Adrenal gland (tissue), 9 donors: ENCODE measurements at regions not wholly inside any gene's neighbourhood (a gene's known extent, or its start where the extent isn't known, plus 50 kb on each side); places are given as distances from the start of the nearest gene placed in this dataset.

Source experiments
- DNase-seq, 7 donors: peaks; one replicate each; pipeline ENCODE4 v3.0.0-alpha.2; 2019 to 2020
- H3K27ac ChIP-seq, 5 donors: fragments of 200-600 bp; sonication (generic) in 4 of 5; 1 replicate in 3 of 5; 2 replicates in 2 of 5; pipeline versions ENCODE4 v1.5.1 to v1.8.0; 2016 to 2020; ENCODE audit warnings: mild to moderate bottlenecking in 1 of 5
- H3K27me3 ChIP-seq: fragments of 200-600 bp; 2 replicates; pipeline ENCODE4 v1.8.0; 2021
- H3K36me3 ChIP-seq, 2 donors: fragments of 200-600 bp; replicated peaks in 1 of 2; 1 replicate in 1 of 2; 2 replicates in 1 of 2; pipeline versions ENCODE4 v1.5.1 to v1.8.0; 2018 to 2022
- H3K4me1 ChIP-seq, 2 donors: fragments of 200-600 bp; replicated peaks in 1 of 2; 1 replicate in 1 of 2; 2 replicates in 1 of 2; pipeline versions ENCODE4 v1.5.1 to v1.8.0; 2018 to 2021
- H3K4me3 ChIP-seq, 4 donors: fragments of 200-600 bp; sonication (generic) in 3 of 4; one replicate each; pipeline ENCODE4 v1.5.1; 2016 to 2018
- H3K9me3 ChIP-seq, 3 donors: fragments of 200-600 bp; sonication (generic) in 1 of 3; replicated peaks in 1 of 3; 1 replicate in 2 of 3; 2 replicates in 1 of 3; pipeline versions ENCODE4 v1.5.1 to v1.8.0; 2016 to 2021
- POLR2A ChIP-seq, 2 donors: fragments of 450-650 bp; IDR thresholded peaks; one replicate each; pipeline ENCODE4 v1.6.1; 2017; ENCODE audit warnings: antibody characterized with exemption in 2 of 2, mild to moderate bottlenecking in 2 of 2, moderate library complexity in 1 of 2
- WGBS, 4 donors: extraction: QIAGEN DNeasy Blood & Tissue Kit in 2 of 4; methylation state at CpG; one replicate each; pipeline versions ENCODE4 v1.1.5 to v1.1.7; 2013 to 2017; 5-methylcytosine and 5-hydroxymethylcytosine counted together
- intact Hi-C, 2 donors: fragments of 100-400 bp; cut with DNase I; formaldehyde crosslinking; loops; one replicate each; pipeline versions ENCODE4 v1.14.1 to v1.15.0; 2022 to 2023
- TF ChIP-seq, protein P1 (sequence below), 6 experiments: fragments of 450-650 bp in 4 of 6; fragments of 200-600 bp in 2 of 6; sonication (generic) in 1 of 6; IDR thresholded peaks; 1 replicate in 5 of 6; 2 replicates in 1 of 6; pipeline versions ENCODE4 v1.5.1 to v1.8.0; 2016 to 2021; ENCODE audit warnings: antibody characterized with exemption in 6 of 6, mild to moderate bottlenecking in 2 of 6, moderate library complexity in 1 of 6
- donor health status: healthy with polysubstance abuse.
- donor health status: Bipolar disorder and iron deficiency.
- donor health status: DM: yes; HTN: yes; CAD: no.
- donor health status: DM: no; HTN: no; CAD: no.
- donor health status: DM: no; HTN: no; CAD: no.

DNA sequence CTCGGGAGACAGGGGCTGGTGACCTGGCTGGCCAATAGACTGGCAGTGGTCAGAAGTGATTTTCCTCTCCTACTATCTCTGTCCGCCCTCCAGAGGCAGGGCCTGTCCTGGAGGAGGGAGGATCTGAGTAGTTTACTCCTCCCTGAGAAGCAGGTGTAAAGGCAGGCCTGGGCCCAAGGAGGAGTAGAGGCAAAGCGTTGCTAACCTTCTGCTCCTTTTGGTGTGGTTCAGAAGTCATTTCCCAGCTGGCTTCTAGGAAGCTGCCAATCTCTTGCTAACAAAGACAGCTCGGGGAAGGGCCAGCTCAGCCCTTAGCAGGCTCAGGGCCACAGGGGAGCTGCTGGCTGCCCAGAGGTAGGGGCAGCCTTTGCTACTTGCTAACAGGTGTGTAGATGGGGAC, 151.1 kb upstream of the NECTIN1 start:
- intact Hi-C loops = no loop called here
- H3K4me3 ChIP-seq = no peak overlapping the region
- 51 to 66% (median 62%) methylated on average over 3 to 4 of the region's 4 CpGs for WGBS, 4 donors
- H3K36me3 ChIP-seq = no peaks in the 10 kb centered on the region
- no peaks in the 10 kb centered on the region for H3K9me3 ChIP-seq
- no peaks in the 10 kb centered on the region for H3K27me3 ChIP-seq
- H3K4me1 ChIP-seq = no peaks in the 10 kb centered on the region
- DNase-seq = no peak
- TF ChIP-seq, protein P1, sequence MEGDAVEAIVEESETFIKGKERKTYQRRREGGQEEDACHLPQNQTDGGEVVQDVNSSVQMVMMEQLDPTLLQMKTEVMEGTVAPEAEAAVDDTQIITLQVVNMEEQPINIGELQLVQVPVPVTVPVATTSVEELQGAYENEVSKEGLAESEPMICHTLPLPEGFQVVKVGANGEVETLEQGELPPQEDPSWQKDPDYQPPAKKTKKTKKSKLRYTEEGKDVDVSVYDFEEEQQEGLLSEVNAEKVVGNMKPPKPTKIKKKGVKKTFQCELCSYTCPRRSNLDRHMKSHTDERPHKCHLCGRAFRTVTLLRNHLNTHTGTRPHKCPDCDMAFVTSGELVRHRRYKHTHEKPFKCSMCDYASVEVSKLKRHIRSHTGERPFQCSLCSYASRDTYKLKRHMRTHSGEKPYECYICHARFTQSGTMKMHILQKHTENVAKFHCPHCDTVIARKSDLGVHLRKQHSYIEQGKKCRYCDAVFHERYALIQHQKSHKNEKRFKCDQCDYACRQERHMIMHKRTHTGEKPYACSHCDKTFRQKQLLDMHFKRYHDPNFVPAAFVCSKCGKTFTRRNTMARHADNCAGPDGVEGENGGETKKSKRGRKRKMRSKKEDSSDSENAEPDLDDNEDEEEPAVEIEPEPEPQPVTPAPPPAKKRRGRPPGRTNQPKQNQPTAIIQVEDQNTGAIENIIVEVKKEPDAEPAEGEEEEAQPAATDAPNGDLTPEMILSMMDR (IDR thresholded peaks at IDR 0.05) = no peak
- no peak for TF ChIP-seq POLR2A (IDR thresholded peaks at IDR 0.05)
- H3K27ac ChIP-seq = no peak overlapping the region

- DNase-seq = no peak
- H3K27me3 ChIP-seq = no peaks in the 10 kb centered on the region
- intact Hi-C loops = no loop called here
- H3K36me3 ChIP-seq = no peaks in the 10 kb centered on the region
- H3K4me3 ChIP-seq = no peak overlapping the region
- no peak for TF ChIP-seq POLR2A (IDR thresholded peaks at IDR 0.05)
- TF ChIP-seq, protein P1 (IDR thresholded peaks at IDR 0.05) = no peak
- H3K4me1 ChIP-seq = no peaks in the 10 kb centered on the region
- no peak overlapping the region for H3K27ac ChIP-seq
- no peaks in the 10 kb centered on the region for H3K9me3 ChIP-seq
- 73 to 82% (median 77%) methylated on average over 6 of the region's 6 CpGs for WGBS, 4 donors
Observed at GRCh38 chr11:119878990-119879389, 150.0 kb upstream of the NECTIN1 start.

DNA sequence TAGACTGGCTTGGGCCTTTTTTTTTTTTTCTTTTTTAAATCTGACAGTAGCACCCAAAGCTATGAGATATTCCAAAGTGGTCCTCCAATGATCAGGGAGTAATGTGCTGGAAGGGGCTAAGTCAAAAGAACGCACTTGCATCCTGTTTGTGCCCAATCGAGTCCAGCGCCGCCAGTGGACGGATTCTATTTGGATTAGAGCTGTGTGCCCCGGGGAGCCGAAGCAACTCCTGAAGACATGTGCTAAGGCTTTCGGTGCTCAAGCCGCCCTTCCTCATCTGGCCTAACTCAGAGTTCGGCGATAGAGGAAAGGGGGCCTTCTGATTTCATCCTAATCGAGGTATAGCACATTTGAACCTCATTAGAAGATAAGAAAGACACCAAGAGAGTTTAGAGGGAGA, 147.8 kb upstream of the NECTIN1 start:
- Histone ChIP-seq H3K4me1 (no peaks in the 10 kb centered on the region), H3K4me3 (no peak overlapping the region), H3K9me3 (no peaks in the 10 kb centered on the region), H3K27me3 (no peaks in the 10 kb centered on the region), H3K27ac (no peak overlapping the region), H3K36me3 (no peaks in the 10 kb centered on the region)
- 87 to 95% (median 90%) methylated on average over 12 of the region's 12 CpGs for WGBS, 4 donors
- TF ChIP-seq, protein P1 (IDR thresholded peaks at IDR 0.05) = no peak
- no peak for TF ChIP-seq POLR2A (IDR thresholded peaks at IDR 0.05)
- intact Hi-C loops = no loop called here
- DNase-seq = no peak

DNA sequence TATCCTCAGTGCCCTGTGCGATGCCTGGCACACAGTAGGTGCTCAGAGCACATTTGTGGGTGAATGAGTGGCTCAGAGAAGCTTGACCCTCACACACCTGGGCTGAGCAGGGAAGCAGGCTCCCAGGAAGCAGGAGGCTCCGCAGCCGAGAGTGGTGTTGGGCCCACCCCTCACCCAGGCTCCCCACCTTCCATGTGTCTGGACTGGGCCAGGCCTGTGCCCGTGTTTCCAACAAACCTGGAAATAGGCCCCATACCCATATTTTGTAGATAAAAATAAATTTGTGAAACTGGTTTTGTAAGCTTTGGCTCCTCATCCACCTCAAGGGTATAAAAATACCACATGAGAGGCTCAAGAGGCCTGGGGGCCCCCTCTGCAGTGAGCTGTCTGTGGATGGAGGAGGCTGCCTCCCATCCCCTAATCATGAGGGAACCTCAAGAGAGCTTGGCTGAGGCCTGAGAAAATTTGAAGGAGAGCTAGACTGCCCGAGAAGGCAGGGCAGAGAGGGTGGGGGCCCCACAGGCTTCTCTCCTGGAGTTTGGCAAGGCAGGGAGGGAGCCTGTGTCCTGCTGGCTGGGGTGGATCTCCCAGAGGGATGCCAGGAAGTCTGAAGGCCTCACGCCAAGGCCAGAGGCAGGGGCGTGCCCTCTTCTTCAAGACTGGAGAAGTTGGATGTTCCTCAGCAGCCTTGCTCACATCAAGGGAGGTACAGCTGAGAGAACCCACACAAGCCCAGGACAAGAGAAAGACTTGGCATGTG, 147.0 kb upstream of the NECTIN1 start:
- H3K27ac ChIP-seq = peak overlapping the region in 1 of 5 donors; percentile 54
- H3K36me3 ChIP-seq = no peaks in the 10 kb centered on the region
- no peaks in the 10 kb centered on the region for H3K9me3 ChIP-seq
- DNase-seq = no peak
- TF ChIP-seq, protein P1 (IDR thresholded peaks at IDR 0.05) = no peak
- no peak for TF ChIP-seq POLR2A (IDR thresholded peaks at IDR 0.05)
- intact Hi-C loops = no loop called here
- H3K4me3 ChIP-seq = no peak overlapping the region
- no peaks in the 10 kb centered on the region for H3K27me3 ChIP-seq
- 73 to 88% (median 79%) methylated on average over 7 of the region's 7 CpGs for WGBS, 4 donors
- no peaks in the 10 kb centered on the region for H3K4me1 ChIP-seq
